AG04449 (cell line): ENCODE measurements at regions not wholly inside any gene's neighbourhood (a gene's known extent, or its start where the extent isn't known, plus 50 kb on each side); places are given as distances from the start of the nearest gene placed in this dataset.

ENCODE experiments used
- CTCF ChIA-PET: fragments of 350-600 bp; formaldehyde crosslinking; extraction: SDS; loops from one replicate; lab custom pipeline; 2021; ENCODE audit warnings: antibody characterized with exemption; lab: Yijun Ruan, JAX
- POLR2A ChIA-PET: fragments of 400-600, 350-600 bp; formaldehyde crosslinking; extraction: SDS; loops from one replicate; lab custom pipeline; 2020; ENCODE audit warnings: antibody characterized with exemption, inconsistent platforms; lab: Yijun Ruan, JAX
- DNase-seq: peaks from one replicate; pipeline ENCODE4 v3.0.0-alpha.2; 2010; ENCODE audit warnings: low read depth, low spot score
- H3K4me3 ChIP-seq: 2 replicates; pipeline ENCODE4 v1.5.1; 2011; ENCODE audit warnings: low read depth, mild to moderate bottlenecking, control low read depth, low read length
- CTCF ChIP-seq: IDR thresholded peaks from one replicate; pipeline ENCODE4 v1.5.1; 2011; ENCODE audit warnings: mild to moderate bottlenecking, moderate library complexity, low read length, control low read depth, inconsistent platforms; ENCODE audit not compliant: insufficient read depth; ENCODE audit errors: missing control alignments

GRCh38 chr15:61421470-61421869 lies 192.4 kb upstream of the RORA start:
- H3K4me3 ChIP-seq, result no peak overlapping the region
- TF ChIP-seq CTCF, result no peak
- ChIA-PET POLR2A (no interaction called here), CTCF (no interaction called here)
- no peak for DNase-seq

- H3K4me3 ChIP-seq, result no peak overlapping the region
- ChIA-PET CTCF (interaction anchor here (0.6 to 1.4 kb wide), 2 partner anchors 88 to 414 kb away, joined by 3 read pairs; no protein-coding TSS in a partner anchor), POLR2A (no interaction called here)
- TF ChIP-seq CTCF, result no peak
- DNase-seq, result no peak
Measured at GRCh38 chr15:61420546-61420945, 191.4 kb upstream of the RORA start.

- ChIA-PET CTCF (no interaction called here), POLR2A (no interaction called here)
- DNase-seq, result no peak
- TF ChIP-seq CTCF, result no peak
- H3K4me3 ChIP-seq, result no peak overlapping the region
Measured at GRCh38 chr15:61415617-61416120, 186.6 kb upstream of the RORA start.

- DNase-seq, result no peak
- no peak for TF ChIP-seq CTCF
- ChIA-PET POLR2A (no interaction called here), CTCF (no interaction called here)
- no peak overlapping the region for H3K4me3 ChIP-seq
Measured at GRCh38 chr15:61411902-61412510, 182.9 kb upstream of the RORA start.

- ChIA-PET POLR2A (no interaction called here), CTCF (no interaction called here)
- DNase-seq, result no peak
- H3K4me3 ChIP-seq, result no peak overlapping the region
- no peak for TF ChIP-seq CTCF
Measured at GRCh38 chr15:61410662-61411061, 181.6 kb upstream of the RORA start.

GRCh38 chr15:61404567-61404966 lies 175.5 kb upstream of the RORA start:
- POLR2A ChIA-PET, result no interaction called here
- no peak for TF ChIP-seq CTCF
- H3K4me3 ChIP-seq, result no peak overlapping the region
- DNase-seq, result no peak
- CTCF ChIA-PET, result no interaction called here
